ENCODE measurements at regions not wholly inside any gene's neighbourhood (a gene's known extent, or its start where the extent isn't known, plus 50 kb on each side); places are given as distances from the start of the nearest gene placed in this dataset.

GRCh38 chr15:87490666-87491065 is 765.9 kb downstream of the NTRK3 start:
- in situ Hi-C loops (cut with MboI; ENCODE audit: low sequenced_read_pairs) (no loop called here), intact Hi-C loops (cut with micrococcal nuclease) (no loop called here), dilution Hi-C loops (cut with HindIII; ENCODE audit: low sequenced_read_pairs, unreplicated experiment) (no loop called here)
- Histone ChIP-seq H4K91ac (ENCODE audit: insufficient read depth, low read depth, low read length) (no peak overlapping the region), H3K4ac (ENCODE audit: low read depth, low read length) (no peak overlapping the region), H4K20me1 (ENCODE audit: insufficient read depth, low read length) (no peaks in the 10 kb centered on the region), H2BK15ac (ENCODE audit: low read depth, low read length) (no peak overlapping the region), H3K27ac (ENCODE audit: insufficient read depth, low read length) (no peak overlapping the region), H2BK120ac (ENCODE audit: low read depth, low read length) (no peak overlapping the region), H3K23ac (ENCODE audit: low read depth, low read length) (no peak overlapping the region), H3K56ac (ENCODE audit: extremely low read depth, insufficient read depth, low read length) (no peak overlapping the region), H3K18ac (ENCODE audit: low read depth, low read length) (no peak overlapping the region), H2BK5ac (ENCODE audit: low read depth, low read length, poor library complexity, severe bottlenecking) (no peak overlapping the region), H3K79me1 (ENCODE audit: low read depth in 1 of 2, low read length in 2 of 2) (no peaks in the 10 kb centered on the region), H3K14ac (replicated peaks; ENCODE audit: low read depth, low read length) (no peak overlapping the region), H2AK9ac (replicated peaks; ENCODE audit: low read depth, low read length, poor library complexity) (no peak overlapping the region), H2BK20ac (ENCODE audit: low read depth, low read length) (no peak overlapping the region), H3K4me1 (ENCODE audit: control insufficient read depth, insufficient read depth, low read length) (no peaks in the 10 kb centered on the region), H3K27me3 (ENCODE audit: control insufficient read depth, insufficient read depth, low read length) (no peaks in the 10 kb centered on the region), H3K9me1 (ENCODE audit: insufficient read depth, low read length) (no peaks in the 10 kb centered on the region), H3K9me3 (ENCODE audit: control insufficient read depth, insufficient read depth, low read length) (peaks cover 2% of the 10 kb centered on the region; the same call in 1 of the 2 replicates), H2AK5ac (ENCODE audit: low read depth, low read length) (no peak overlapping the region), H3K4me3 (ENCODE audit: insufficient read depth, low read depth, low read length) (no peak overlapping the region), H3K36me3 (ENCODE audit: control insufficient read depth, insufficient read depth, low read length) (no peaks in the 10 kb centered on the region), H3K9ac (ENCODE audit: low read depth, low read length) (no peak overlapping the region), H2AFZ (replicated peaks; ENCODE audit: low read length, poor library complexity) (no peak overlapping the region), H4K8ac (ENCODE audit: low read depth in 2 of 2, low read length in 2 of 2) (no peak overlapping the region), H3K4me2 (ENCODE audit: low read depth, low read length) (no peak overlapping the region), H4K5ac (ENCODE audit: low read depth, low read length) (no peak overlapping the region)
- no CpG with 5 or more reads among the region's 4 CpGs for WGBS, 2 experiments (ENCODE audit: extremely low coverage in 2 of 2, insufficient read length in 1 of 2)
- no TSS peak for BruUV-seq (replicated peaks)
- no peak for TF ChIP-seq MXI1 (IDR thresholded peaks at IDR 0.05; ENCODE audit: borderline replicate concordance, low read depth, low read length)
- TF ChIP-seq NFE2L2 (IDR thresholded peaks at IDR 0.05; ENCODE audit: low read depth, low read length), result no peak
- no peak for TF ChIP-seq FOS (IDR thresholded peaks at IDR 0.05; ENCODE audit: low read depth, low read length)
- no peak for TF ChIP-seq CTCF (conservative IDR thresholded peaks at IDR 0.05; ENCODE audit: low read depth, low read length)
- TF ChIP-seq RAD21 (IDR thresholded peaks at IDR 0.05; ENCODE audit: low read length), result no peak
- no peak for TF ChIP-seq BHLHE40 (IDR thresholded peaks at IDR 0.05; ENCODE audit: low read depth, low read length)
- no peak for TF ChIP-seq CHD1 (IDR thresholded peaks at IDR 0.05; ENCODE audit: low read depth, low read length)
- no peak for TF ChIP-seq USF2 (IDR thresholded peaks at IDR 0.05; ENCODE audit: low read depth, low read length)
- no peak for TF ChIP-seq MAZ (IDR thresholded peaks at IDR 0.05; ENCODE audit: borderline replicate concordance, low read depth, low read length)
- no peak for TF ChIP-seq ELK1 (IDR thresholded peaks at IDR 0.05; ENCODE audit: borderline replicate concordance, low read depth, low read length)
- TF ChIP-seq POLR2A (IDR thresholded peaks at IDR 0.05; ENCODE audit: low read depth, low read length), result no peak
- TF ChIP-seq SMC3 (IDR thresholded peaks at IDR 0.05; ENCODE audit: low read depth, low read length), result no peak
- TF ChIP-seq RCOR1 (IDR thresholded peaks at IDR 0.05; ENCODE audit: insufficient replicate concordance, low read length), result no peak
- TF ChIP-seq MAFK (IDR thresholded peaks at IDR 0.05; ENCODE audit: low read depth, low read length), result no peak
- no peak for TF ChIP-seq CEBPB (IDR thresholded peaks at IDR 0.05; ENCODE audit: low read depth, low read length)
- no peak for TF ChIP-seq RFX5 (IDR thresholded peaks at IDR 0.05; ENCODE audit: low read depth, low read length)
- CTCF ChIA-PET, result no interaction called here
- POLR2A ChIA-PET (ENCODE audit: unreplicated experiment), result no interaction called here
- no peak for DNase-seq
- no peak for ATAC-seq (ENCODE audit: low read depth)
